NCI-H2196 treated with DMSO at 0.1 percent for 48 hours (cell line): ENCODE measurements at regions not wholly inside any gene's neighbourhood (a gene's known extent, or its start where the extent isn't known, plus 50 kb on each side); places are given as distances from the start of the nearest gene placed in this dataset.

ENCODE experiments used
- DNase-seq: peaks from one replicate; lab custom pipeline; 2025; ENCODE audit not compliant: unreplicated experiment; lab: John Stamatoyannopoulos, UW

GRCh38 chr12:58513301-58513834 lies 406.9 kb downstream of the LRIG3 start:
- DNase-seq, result no peak

GRCh38 chr12:58513852-58514251 lies 406.5 kb downstream of the LRIG3 start:
- no peak for DNase-seq

- DNase-seq, result no peak
These were observed 400.5 kb downstream of the LRIG3 start for GRCh38 chr12:58519839-58520238.

- DNase-seq, result no peak
These were observed 399.2 kb downstream of the LRIG3 start for GRCh38 chr12:58521152-58521551.

- DNase-seq, result no peak
These were observed 398.5 kb downstream of the LRIG3 start for GRCh38 chr12:58521796-58522195.

- no peak for DNase-seq
These were observed 396.9 kb downstream of the LRIG3 start for GRCh38 chr12:58523360-58523759.

GRCh38 chr12:58528271-58528670 lies 392.0 kb downstream of the LRIG3 start:
- no peak for DNase-seq

- DNase-seq, result no peak
These were observed 391.1 kb downstream of the LRIG3 start for GRCh38 chr12:58529114-58529665.

GRCh38 chr12:58529897-58530741 lies 390.2 kb downstream of the LRIG3 start:
- DNase-seq, result no peak

GRCh38 chr12:58530742-58531062 lies 389.6 kb downstream of the LRIG3 start:
- DNase-seq, result no peak

GRCh38 chr12:58532855-58533608 lies 387.3 kb downstream of the LRIG3 start:
- no peak for DNase-seq

GRCh38 chr12:58533652-58534051 lies 386.7 kb downstream of the LRIG3 start:
- DNase-seq, result no peak

- DNase-seq, result no peak
These were observed 383.0 kb downstream of the LRIG3 start for GRCh38 chr12:58537278-58537677.

GRCh38 chr12:58539295-58539694 lies 381.0 kb downstream of the LRIG3 start:
- DNase-seq, result no peak

- DNase-seq, result peak; percentile 61
These were observed 379.6 kb downstream of the LRIG3 start for GRCh38 chr12:58540480-58541299.

- DNase-seq, result no peak
These were observed 379.0 kb downstream of the LRIG3 start for GRCh38 chr12:58541300-58541690.

GRCh38 chr12:58544281-58544680 lies 376.0 kb downstream of the LRIG3 start:
- DNase-seq, result no peak

GRCh38 chr12:58547217-58547616 lies 373.1 kb downstream of the LRIG3 start:
- no peak for DNase-seq

- DNase-seq, result no peak
These were observed 371.5 kb downstream of the LRIG3 start for GRCh38 chr12:58548801-58549200.

- no peak for DNase-seq
These were observed 365.7 kb downstream of the LRIG3 start for GRCh38 chr12:58554522-58555157.

- no peak for DNase-seq
These were observed 363.1 kb downstream of the LRIG3 start for GRCh38 chr12:58557171-58557570.
